Hematopoietic multipotent progenitor cell treated with erythropoietin and hydrocortisone succinate and interleukin-3 and kit ligand, for 6 days (in vitro differentiated cells): ENCODE measurements at regions not wholly inside any gene's neighbourhood (a gene's known extent, or its start where the extent isn't known, plus 50 kb on each side); places are given as distances from the start of the nearest gene placed in this dataset.

ENCODE experiments used
- DNase-seq: peaks from one replicate; pipeline ENCODE4 v3.0.0-alpha.2; 2015

DNA sequence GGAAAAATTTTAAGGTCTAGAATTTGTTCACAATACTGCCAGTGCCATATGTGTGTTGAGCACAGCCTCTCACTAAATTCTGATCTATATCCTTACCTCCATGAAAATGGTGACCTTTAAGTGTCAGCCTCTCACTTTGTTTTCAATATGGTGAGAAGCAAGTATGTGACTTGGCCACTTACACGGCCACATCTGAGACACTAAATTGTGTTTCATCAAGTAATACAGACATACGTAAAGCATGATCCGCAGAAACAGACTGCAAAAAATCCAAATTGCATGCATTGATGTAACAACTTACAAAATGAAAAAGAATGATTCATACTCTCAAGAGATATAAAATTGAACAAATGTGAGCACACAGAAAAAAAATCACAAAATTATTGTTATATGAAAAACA lies 55.2 kb upstream of the UGP2 start:
- no peak for DNase-seq

DNA sequence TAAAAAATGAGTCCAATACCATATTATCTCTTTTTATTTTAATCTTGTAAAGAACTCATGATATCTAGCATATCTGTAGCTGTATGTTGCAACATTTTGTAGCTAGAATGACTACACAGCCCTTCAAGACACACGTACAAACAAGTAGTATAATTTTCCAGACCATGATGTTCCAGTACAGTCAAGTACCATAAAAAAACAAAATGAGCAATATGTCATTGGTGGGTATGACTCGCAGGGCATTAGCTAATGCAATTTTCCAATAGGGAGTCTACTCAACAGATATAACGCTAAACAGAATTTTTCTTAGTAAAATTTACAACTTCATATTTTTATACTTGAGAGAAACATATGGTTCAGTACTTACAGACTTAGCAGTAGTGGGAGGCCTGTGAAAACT lies 53.6 kb upstream of the UGP2 start:
- DNase-seq, result no peak

DNA sequence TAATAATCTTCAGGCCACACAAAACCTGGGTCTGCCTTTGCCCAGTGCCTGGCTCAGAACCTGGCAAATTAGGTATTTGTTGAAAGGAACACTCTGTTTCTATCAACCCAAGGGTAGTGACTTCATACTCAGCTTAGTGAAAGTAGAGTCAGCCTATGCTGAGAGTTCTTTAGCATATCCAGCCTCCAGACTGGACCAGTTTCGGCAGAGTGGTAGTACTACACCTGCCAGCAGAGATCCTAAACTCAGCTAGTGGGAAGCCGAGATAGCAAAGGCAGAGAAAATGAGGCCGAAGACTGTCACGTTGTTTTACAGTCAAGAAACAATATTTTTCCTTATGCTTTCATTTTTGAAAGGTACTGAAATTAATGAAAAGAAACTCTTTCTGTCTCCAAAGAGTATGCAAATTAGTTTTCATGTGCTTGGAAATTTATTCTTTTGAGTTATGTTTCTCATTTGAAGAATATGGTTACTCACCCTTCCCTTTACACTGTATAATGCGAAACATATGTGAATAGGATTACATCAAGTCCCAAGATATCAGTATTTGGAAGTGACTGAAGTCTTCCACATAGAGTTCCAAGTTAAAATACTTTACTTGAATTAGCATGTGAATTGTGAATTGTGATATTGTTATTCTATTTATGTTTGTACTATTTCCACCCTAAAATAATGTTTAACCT lies 52.2 kb upstream of the UGP2 start:
- no peak for DNase-seq

DNA sequence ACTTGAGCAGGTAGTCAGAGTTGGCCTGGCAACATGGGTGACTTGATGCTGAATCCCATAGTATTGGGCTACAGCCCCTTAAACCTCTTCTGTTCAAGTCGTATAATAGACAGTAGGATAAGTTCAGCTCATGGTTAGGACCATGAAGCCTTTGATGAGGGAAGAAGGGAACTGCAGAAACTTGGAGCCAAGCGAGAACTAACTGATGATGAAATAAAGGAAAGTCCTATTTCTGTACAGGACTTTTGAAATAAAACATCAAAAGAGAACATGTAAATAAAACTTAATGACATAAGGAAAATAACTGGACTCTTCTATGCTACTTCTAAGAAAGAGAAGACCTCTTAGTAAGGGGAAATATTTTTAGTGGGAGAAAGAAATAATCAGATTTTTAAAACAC lies 51.2 kb upstream of the UGP2 start:
- DNase-seq, result no peak

DNA sequence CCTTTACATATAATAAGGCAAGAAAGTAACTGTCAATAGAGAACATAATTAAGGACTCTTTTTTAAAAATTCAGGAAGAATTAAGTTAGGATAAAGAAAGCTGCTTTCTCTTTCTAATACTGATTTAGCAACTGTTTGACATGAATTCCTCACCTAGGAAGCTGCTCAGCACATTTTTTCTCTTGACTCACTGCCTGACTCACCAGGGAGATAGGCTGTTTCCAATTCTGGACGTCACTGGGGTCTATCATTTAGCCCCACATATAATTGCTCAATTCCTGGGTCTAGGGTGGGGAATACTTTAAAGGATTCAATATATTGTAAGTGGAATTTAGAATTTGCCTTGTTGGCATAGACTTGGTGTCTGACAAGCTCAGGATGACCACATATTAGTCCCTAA lies 50.8 kb upstream of the UGP2 start:
- DNase-seq, result no peak

DNA sequence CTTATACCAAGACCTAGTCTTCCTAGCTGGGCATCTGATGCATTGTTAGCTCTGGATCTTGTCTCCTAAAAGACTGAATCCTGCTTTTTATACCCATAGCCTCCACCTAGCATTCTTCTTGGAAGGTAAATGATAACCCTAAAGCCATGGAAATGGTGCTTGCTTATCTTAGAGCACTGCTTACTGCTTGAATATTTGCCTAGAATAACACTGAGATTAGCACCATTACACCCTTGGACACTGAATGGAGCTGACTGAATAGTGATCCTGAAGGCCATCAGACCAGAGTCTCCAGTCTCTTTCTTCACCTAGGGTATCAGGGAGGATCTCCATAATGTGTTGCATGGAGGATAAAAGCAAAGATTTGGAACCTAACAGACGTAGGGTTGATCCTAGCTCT lies 50.3 kb upstream of the UGP2 start:
- no peak for DNase-seq
